Spleen (tissue), 11 donors: ENCODE measurements at regions not wholly inside any gene's neighbourhood (a gene's known extent, or its start where the extent isn't known, plus 50 kb on each side); places are given as distances from the start of the nearest gene placed in this dataset.
"Not testable (repeated sequence)": the region's sequence is repeated elsewhere in the genome, so short reads cannot be mapped to it uniquely, and the experiment has no call there.

ENCODE experiments used
- DNase-seq: peaks from one replicate; pipeline ENCODE4 v3.0.0-alpha.2; 2020
- H3K27ac ChIP-seq, 8 donors: fragments of 200-600 bp; sonication (generic) in 7 of 8; 1 replicate in 4 of 8; 2 replicates in 4 of 8; pipeline versions ENCODE4 v1.5.0 to v1.8.0; 2016 to 2021; ENCODE audit warnings: inconsistent platforms in 4 of 8, mild to moderate bottlenecking in 4 of 8, moderate library complexity in 1 of 8
- H3K27me3 ChIP-seq, 7 donors: fragments of 200-600 bp; sonication (generic) in 6 of 7; replicated peaks in 1 of 7; 1 replicate in 4 of 7; 2 replicates in 3 of 7; pipeline versions ENCODE4 v1.5.0 to v1.8.0; 2016 to 2021; ENCODE audit warnings: inconsistent platforms in 3 of 7, mild to moderate bottlenecking in 1 of 7
- H3K36me3 ChIP-seq, 6 donors: fragments of 200-600 bp; sonication (generic) in 5 of 6; 1 replicate in 4 of 6; 2 replicates in 2 of 6; pipeline versions ENCODE4 v1.5.0 to v1.8.0; 2016 to 2021; ENCODE audit warnings: inconsistent platforms in 2 of 6
- H3K4me1 ChIP-seq, 6 donors: fragments of 200-600 bp; sonication (generic) in 5 of 6; 1 replicate in 3 of 6; 2 replicates in 3 of 6; pipeline versions ENCODE4 v1.5.0 to v1.8.0; 2016 to 2021; ENCODE audit warnings: inconsistent platforms in 3 of 6
- H3K4me3 ChIP-seq, 8 donors: fragments of 200-600 bp; sonication (generic) in 7 of 8; 1 replicate in 4 of 8; 2 replicates in 4 of 8; pipeline versions ENCODE4 v1.5.0 to v1.8.0; 2016 to 2021; ENCODE audit warnings: inconsistent platforms in 4 of 8, mild to moderate bottlenecking in 4 of 8, moderate library complexity in 2 of 8
- H3K9me3 ChIP-seq, 8 donors: fragments of 200-600 bp; sonication (generic) in 7 of 8; 1 replicate in 4 of 8; 2 replicates in 4 of 8; pipeline versions ENCODE4 v1.5.0 to v1.8.0; 2016 to 2021; ENCODE audit warnings: inconsistent platforms in 4 of 8
- CTCF ChIP-seq, 11 experiments: fragments of 200-600 bp in 7 of 11; fragments of 450-650 bp in 4 of 11; sonication (generic) in 4 of 11; IDR thresholded peaks in 8 of 11; conservative IDR thresholded peaks in 3 of 11; 1 replicate in 7 of 11; 2 replicates in 4 of 11; pipeline versions ENCODE4 v1.4.0 to v1.8.0; 2016 to 2021; ENCODE audit warnings: antibody characterized with exemption in 11 of 11, inconsistent platforms in 4 of 11, mild to moderate bottlenecking in 1 of 11
- POLR2A ChIP-seq, 3 donors: fragments of 450-650 bp; IDR thresholded peaks; one replicate each; pipeline ENCODE4 v1.5.1; 2017; ENCODE audit warnings: antibody characterized with exemption in 3 of 3, mild to moderate bottlenecking in 1 of 3
- POLR2AphosphoS5 ChIP-seq, 3 donors: sonication (generic); formaldehyde crosslinking; IDR thresholded peaks; one replicate each; pipeline ENCODE4 v1.5.1; 2017; ENCODE audit warnings: antibody characterized with exemption in 3 of 3
- WGBS, 5 donors: extraction: QIAGEN DNeasy Blood & Tissue Kit in 3 of 5; methylation state at CpG; one replicate each; pipeline versions ENCODE4 v1.1.5 to v1.1.7; 2013 to 2018; 5-methylcytosine and 5-hydroxymethylcytosine counted together
- intact Hi-C: fragments of 100-400 bp; cut with DNase I; formaldehyde crosslinking; loops from one replicate; pipeline ENCODE4 v1.15.0; 2023; ENCODE audit warnings: low total_unique reads
- donor health status: healthy with polysubstance abuse.
- donor health status: DM: no; HTN: no; CAD: no; lungs with moderate emphysema.
- donor health status: DM: no; HTN: no; CAD: no.
- donor health status: Bipolar disorder and iron deficiency.
- donor health status: healthy.
- donor health status: DM: no; HTN: no; CAD: no.
- donor health status: DM: yes; HTN: yes; CAD: no.

GRCh38 chr5:115423541-115423940 is 121.0 kb downstream of the FEM1C start:
- no peaks in the 10 kb centered on the region for H3K4me1 ChIP-seq
- H3K4me3 ChIP-seq, result no peak overlapping the region
- WGBS, 5 donors, result 73 to 97% (median 82%) methylated on average over 4 to 5 of the region's 5 CpGs
- no peaks in the 10 kb centered on the region for H3K9me3 ChIP-seq
- intact Hi-C loops, result no loop called here
- H3K27me3 ChIP-seq, result peaks cover 0 to 17% (median 0%) of the 10 kb centered on the region in 7 donors
- H3K36me3 ChIP-seq, result no peaks in the 10 kb centered on the region
- no peak overlapping the region for H3K27ac ChIP-seq
- no peak for DNase-seq
- TF ChIP-seq POLR2A (IDR thresholded peaks at IDR 0.05), result no peak
- no peak for TF ChIP-seq POLR2AphosphoS5 (IDR thresholded peaks at IDR 0.05)
- no peak for TF ChIP-seq CTCF (IDR thresholded peaks at IDR 0.05 in 8 of 11, conservative IDR thresholded peaks at IDR 0.05 in 3 of 11)

GRCh38 chr5:115423051-115423450 is 121.5 kb downstream of the FEM1C start:
- intact Hi-C loops, result no loop called here
- TF ChIP-seq CTCF (IDR thresholded peaks at IDR 0.05 in 8 of 11, conservative IDR thresholded peaks at IDR 0.05 in 3 of 11) (no peak), POLR2A (IDR thresholded peaks at IDR 0.05) (no peak), POLR2AphosphoS5 (IDR thresholded peaks at IDR 0.05) (no peak)
- H3K4me3 ChIP-seq, result no peak overlapping the region
- no peak for DNase-seq
- H3K4me1 ChIP-seq, result no peaks in the 10 kb centered on the region
- no peaks in the 10 kb centered on the region for H3K36me3 ChIP-seq
- no peak overlapping the region for H3K27ac ChIP-seq
- WGBS, 5 donors, result 82 to 96% (median 91%) methylated on average over 1 of the region's 1 CpG
- no peaks in the 10 kb centered on the region for H3K9me3 ChIP-seq
- peaks cover 0 to 17% (median 0%) of the 10 kb centered on the region in 7 donors for H3K27me3 ChIP-seq

- H3K4me3 ChIP-seq, H3K27ac ChIP-seq, H3K36me3 ChIP-seq, H3K4me1 ChIP-seq, H3K9me3 ChIP-seq, DNase-seq, intact Hi-C loops: not testable (repeated sequence)
- peaks cover 0 to 13% (median 0%) of the 10 kb centered on the region in 7 donors for H3K27me3 ChIP-seq
- no CpG with 5 or more reads among the region's 3 CpGs for WGBS, 5 donors
Observed at GRCh38 chr5:115420812-115421211, 123.8 kb downstream of the FEM1C start.

GRCh38 chr5:115419846-115420585 is 123.6 kb upstream of the CCDC112 start:
- TF ChIP-seq CTCF (IDR thresholded peaks at IDR 0.05 in 8 of 11, conservative IDR thresholded peaks at IDR 0.05 in 3 of 11) (no peak), POLR2A (IDR thresholded peaks at IDR 0.05) (no peak), POLR2AphosphoS5 (IDR thresholded peaks at IDR 0.05) (no peak)
- WGBS, 5 donors, result 72 to 96% (median 90%) methylated on average over 1 of the region's 1 CpG
- DNase-seq, result no peak
- Histone ChIP-seq H3K27ac (no peak overlapping the region), H3K9me3 (no peaks in the 10 kb centered on the region), H3K4me3 (no peak overlapping the region), H3K36me3 (no peaks in the 10 kb centered on the region), H3K4me1 (no peaks in the 10 kb centered on the region), H3K27me3 (peaks cover 0 to 13% (median 0%) of the 10 kb centered on the region in 7 donors)
- intact Hi-C loops, result no loop called here
